NOMO-1 treated with dmso at 0.1 percent for 144 hours (cell line): ENCODE measurements at regions not wholly inside any gene's neighbourhood (a gene's known extent, or its start where the extent isn't known, plus 50 kb on each side); places are given as distances from the start of the nearest gene placed in this dataset.

Source experiments
- DNase-seq: peaks from one replicate; lab custom pipeline; 2025; ENCODE audit not compliant: unreplicated experiment; lab: John Stamatoyannopoulos, UW

DNA sequence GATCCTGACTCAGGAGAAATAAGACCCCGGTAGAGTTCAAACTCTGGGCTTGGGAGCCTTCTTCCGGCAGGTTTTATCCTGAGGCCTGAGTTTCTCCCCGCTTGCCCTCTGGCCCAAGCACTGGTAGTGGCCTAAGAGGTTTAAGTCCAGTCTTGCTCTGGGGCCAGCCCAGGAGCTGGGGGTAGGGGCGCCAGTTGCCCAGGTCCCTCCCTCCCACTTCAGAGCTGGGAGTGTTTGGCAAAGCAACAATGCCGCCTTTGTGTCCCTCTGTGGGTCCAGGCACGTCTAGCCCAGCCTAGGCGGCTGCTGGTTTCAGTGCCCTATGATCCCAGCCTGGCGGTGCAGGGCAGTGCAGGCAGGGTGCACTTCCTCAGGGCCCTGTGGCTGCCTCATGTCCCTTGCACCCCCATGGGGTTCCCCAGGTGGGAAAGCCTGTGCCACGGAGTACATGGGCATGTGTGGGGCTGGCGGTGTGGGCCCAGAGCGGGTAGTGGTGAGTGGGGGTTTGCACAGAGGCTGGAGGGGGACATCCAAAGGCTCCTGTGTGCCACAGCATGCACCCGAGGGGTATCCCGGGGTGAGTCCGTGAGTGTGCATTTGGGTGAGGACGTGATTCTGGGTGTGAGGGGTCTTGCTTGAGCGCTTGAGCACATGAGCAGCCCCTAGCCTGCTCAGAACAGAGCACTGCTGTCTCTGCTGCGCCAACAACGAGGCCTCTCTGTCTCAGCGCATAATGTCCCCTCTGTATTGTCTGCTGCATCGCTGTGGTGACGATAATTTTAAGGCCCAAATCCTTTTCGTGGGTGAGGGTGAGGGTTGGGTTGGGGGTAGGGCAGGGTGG lies 61.7 kb upstream of the PSD2 start:
- no peak for DNase-seq

DNA sequence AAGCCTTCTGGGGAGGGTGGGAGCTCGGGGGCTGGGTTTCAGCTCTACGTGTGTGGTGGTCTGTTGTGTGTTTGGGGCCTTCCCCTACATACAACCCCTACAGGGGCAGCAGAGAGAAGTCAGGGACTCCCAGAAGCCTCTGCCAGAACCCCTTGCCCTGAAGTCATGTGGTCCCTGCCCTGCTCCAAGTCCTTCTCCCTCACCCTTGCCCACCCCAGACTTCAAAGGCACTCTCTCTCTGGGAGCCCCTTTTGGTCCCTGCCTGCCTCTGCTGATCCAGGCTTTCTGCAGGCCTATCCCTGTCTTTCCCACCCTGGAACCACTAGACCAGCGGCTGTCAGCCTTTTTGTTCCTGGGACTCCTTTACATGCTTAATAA lies 61.1 kb upstream of the PSD2 start:
- DNase-seq = no peak

DNA sequence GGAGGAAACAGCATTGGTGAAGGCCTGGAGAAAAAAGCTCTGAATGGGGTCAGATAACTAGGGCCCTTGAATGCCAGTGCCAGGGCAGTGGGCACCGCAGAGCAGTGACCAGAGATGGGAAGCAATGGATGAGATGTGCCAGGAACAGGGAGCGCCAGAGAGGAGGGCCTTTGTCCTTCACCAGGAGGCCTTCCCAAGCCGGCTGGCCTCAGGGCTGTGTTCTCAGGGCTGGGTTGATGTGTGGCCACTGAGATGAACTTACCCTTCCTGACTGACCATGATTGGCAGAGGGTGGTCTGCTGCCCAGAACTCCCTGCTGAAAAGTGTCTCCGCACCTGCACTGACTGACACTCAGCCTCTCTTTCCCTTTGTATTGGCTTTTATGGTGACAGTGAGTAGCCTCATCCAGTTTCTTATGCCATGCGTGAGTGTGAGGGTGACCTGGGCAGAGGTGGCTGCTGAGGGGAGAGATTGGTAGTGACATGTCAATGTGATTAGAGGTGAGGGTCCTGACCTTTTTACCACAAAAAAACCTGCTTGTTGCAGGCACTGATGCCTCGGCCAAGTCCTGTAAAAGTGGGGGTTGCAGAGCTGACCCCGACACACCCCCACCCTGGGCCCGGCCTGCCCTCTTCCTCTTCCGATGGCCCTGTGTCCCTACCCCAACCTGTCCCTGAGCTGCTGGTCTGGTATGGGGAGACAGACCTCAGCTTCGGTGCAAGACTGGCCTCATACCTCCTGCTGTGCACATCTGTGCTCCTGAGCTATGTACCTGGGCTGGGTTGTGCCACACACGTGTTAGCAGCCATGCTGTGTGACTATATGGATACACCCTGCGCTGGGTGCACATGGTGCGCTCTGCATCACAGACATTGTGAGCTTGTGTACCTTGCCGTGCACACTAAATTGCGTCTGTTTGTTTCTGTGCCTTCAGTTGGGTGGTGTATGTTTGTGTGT lies 57.1 kb upstream of the PSD2 start:
- DNase-seq = no peak

- DNase-seq = no peak
Observed at GRCh38 chr5:139739150-139739974, 56.2 kb upstream of the PSD2 start.

DNA sequence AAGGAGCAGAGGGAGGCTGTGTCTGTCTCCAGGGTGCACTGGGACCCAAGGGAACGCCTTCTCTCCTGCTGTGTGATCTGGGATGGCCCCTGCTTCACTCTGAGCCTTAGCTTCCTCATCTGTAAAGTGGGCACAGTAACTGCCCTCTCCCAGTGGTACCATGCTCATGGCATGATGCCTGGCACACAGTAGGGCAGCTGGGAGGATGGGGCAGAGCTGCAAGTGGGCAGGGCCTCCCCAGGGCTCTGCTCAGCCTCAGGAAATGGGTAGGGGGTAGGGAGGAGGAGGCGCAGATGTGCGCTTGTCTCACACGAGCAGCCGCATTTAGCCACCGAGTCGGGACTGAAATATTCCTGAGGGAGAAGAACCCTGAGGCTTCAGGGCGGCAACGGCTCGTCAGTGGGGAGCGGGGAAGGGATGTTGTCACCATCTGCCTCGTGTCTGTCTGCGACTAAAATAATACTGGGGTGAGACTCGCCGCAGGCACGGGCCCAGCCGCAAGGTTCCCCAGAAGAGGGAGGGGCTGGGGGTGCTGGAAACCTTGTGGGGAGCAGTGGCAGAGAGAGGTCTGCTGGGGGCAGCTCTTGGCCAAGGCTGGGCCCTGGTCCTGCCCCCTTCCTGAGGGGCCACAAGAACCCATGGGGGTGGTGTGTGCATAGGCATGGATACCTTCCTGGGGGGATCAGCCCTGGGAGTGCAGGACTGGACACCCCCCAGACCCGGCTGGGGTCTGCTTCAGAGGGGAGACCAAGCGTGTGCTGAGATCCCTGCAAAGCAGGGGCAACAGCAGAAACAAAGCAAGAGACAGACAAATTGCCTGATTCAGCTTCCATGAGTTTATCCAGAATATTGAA lies 55.2 kb upstream of the PSD2 start:
- DNase-seq = no peak

DNA sequence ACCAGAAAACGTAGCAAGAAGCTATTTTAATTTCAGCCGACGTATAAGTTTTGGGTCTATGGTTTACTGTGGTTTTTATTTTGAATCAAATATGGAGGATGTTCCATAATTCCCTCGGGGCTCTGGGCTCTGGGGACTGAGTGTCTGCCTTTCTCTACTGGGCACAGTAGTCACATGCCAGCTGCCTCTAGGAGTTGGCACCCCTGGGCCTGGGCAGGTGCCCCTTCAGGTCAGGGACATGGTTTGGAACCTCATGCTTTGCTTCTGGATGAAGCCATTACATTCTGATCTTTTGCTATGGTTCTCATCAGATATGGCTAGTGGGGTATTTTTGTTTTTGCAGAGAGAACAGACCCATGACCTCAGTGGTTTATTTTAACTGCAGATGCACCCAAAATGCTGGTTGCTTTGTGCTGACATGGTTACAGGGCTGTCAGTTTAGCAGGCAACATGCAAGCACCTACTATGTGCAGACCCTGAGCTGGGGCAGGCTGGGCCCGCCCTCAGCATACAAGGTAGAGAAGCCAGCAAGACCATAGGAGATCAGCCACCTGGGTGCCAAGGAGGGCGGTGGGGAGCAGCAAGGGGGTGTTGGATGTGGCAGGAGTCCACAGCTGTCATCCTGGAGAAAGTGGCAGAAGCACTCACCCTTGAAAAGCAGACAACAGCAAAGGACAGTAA lies 54.5 kb upstream of the PSD2 start:
- DNase-seq = no peak

DNA sequence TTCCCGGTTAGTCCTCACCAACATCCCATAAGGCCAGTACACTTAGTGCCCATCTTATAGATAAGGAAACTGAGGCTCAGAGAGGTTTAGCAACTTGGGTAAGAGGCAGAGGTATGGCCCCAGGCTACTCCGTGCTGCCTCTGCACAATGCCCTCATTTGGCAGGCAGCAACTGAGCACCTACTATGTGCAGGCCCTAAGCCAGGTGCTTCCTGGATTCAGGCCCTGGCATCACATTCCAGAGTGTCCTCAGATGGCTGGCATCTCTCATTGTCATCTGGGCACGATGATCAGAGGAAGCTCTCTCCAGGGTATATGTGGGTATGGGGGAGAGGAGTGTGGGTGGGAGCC lies 53.8 kb upstream of the PSD2 start:
- DNase-seq = no peak

- no peak for DNase-seq
Observed at GRCh38 chr5:139742173-139742903, 53.3 kb upstream of the PSD2 start.

DNA sequence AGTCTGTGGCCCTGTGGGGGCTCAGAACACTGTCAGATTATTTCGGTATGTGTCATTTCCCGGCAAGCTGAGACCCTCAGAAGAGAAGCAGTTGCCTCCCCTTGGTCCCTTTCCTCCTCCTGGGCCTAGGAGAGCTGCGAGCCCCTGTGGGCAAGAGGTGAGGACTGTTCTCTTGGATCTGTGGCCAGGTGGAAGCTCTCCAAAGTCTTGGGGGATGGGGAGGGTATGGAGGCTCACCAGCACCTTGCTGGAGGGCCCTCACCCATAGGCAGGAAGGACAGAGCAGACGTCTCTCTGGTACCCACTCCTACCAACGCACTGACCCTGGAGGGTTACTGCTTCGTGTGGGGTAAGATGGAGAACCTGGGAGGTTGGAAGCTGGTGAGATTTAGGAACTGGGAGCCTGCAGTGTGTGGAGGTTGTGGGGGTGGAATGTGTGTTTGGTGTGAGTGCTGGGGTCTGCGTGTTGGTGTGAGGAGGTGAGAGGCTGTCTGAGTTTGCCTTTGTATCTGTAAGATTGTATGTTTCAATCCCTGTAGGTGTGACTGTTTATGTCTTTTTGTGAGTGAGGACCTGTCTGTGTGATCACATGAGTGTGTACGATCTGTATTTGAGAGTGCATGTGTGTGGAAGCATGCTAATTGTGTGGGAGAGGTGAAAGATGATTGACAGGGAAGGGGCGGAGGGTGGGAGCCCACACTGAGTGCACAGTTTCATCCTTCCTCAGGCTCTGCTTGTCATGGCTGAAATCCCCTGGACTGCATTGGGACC lies 52.4 kb upstream of the PSD2 start:
- DNase-seq = no peak

GRCh38 chr5:139743804-139744203 lies 51.8 kb upstream of the PSD2 start:
- DNase-seq = no peak

DNA sequence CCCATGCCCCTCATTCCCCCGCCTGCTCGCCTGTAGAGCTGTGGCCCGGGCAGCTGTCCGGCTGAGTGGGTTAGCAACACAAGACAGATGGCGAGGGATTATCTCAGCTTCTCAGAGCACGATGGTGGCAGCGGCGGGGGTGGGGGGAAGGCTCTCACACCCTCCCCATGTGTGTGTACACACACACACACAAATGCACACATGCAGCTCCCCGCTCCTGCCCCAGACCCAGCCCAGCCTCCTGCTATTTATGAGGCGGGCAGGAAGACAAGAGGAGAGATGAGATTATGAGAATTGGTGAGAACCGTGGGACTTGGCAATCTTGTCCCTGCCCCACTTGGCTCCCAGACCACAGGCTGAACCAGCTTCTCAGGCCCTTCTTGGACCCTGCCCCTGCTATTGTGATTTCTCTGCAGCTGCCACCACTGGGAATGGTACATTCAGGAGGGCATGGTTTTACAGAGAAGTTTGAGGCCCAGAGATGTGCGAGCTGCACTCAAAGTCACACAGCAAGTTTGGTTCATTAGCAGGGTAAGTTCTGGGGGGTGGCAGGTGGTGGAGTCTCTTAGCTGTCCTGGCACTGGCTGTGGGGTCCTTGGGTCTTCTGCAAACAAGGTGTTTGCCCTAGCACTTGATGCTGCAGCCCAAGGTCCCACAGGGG lies 51.0 kb upstream of the PSD2 start:
- no peak for DNase-seq

GRCh38 chr5:139745132-139745799 lies 50.3 kb upstream of the PSD2 start:
- no peak for DNase-seq

DNA sequence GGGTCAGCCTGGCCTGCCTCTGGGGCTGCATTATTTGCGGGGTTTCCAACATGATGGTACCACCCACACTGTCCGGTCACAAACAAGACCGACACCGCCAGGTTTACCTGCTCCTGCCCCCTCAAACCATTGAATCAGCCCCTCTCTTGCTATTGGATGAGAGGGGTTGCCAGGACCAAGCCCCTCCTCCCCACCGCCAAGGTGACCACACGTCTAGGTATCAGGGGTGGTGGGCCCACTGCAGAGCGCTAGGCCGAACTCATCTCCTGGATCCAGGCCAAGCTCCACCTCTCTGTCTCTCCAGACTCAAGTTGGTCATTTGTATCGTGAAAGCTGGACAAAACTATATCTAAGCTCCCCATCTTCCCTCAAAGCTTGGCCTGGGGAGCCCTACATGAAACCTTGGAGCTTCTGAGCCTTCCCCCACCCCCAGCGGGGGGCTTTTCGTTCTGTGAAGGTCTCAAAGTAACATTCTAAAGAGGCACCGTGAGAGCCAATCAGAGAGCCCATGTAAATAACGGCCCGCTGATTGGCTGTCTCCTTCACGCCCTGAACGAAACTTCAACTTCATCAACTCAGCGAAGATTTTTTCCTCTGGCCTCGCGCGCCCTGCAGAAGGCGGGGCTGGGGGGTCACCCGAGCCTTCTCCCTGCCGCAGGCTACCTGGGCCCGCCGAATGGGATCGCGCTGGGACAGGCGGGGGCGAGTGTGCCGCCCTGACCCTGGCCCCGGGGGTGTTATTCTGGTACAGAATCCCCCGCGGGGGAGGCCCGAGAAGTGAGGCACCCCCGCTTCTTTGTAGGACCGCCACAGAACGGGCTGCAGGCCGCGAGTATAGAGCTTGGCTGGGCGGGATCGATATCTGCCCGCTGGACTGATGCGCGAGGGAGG lies 49.6 kb upstream of the PSD2 start:
- peak; percentile 47 for DNase-seq
